ENCODE measurements at regions not wholly inside any gene's neighbourhood (a gene's known extent, or its start where the extent isn't known, plus 50 kb on each side); places are given as distances from the start of the nearest gene placed in this dataset.

DNA sequence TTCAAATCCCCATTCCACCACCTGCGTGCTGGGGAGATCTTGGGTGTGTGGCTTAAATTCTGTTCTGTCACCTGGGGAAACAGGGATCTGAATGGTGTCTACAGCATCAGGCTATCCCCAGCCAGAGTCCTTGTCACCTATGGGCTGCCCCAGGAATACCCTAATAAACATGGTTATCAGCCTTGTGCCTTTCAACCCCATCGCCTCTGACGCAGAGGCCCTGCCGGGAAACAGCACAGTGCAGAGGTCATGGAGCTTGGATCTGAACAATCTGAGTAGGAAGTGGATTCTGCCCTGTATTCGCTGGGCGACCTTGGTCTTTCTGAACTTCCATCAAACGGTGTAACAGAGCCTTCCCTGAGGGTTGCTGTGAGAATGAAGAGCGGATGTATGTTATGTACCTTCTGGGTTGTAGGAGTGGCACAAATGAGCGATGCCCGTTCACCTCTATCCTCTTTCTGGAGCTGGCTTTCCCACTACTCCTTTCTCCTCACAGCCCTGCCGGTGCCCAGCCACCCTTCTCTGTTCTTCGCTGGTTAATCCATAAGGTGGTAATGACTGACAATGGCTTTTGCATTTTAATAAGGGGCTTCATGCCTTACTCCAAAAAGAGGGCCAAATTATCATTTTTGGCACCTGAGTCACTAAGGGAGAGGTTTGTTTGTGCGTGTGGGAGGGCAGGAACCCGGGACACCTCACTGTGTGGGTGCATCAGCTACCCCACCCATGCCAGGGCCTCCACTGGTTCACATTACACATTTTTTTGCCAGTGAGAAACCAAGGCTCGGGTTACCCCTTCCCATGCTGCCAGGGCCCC lies 256.5 kb downstream of the MYCN start:
- Histone ChIP-seq H3K36me3 (no peaks in the 10 kb centered on the region), H3K4me3 (no peak overlapping the region), H3K27ac (no peak overlapping the region), H3K4me1 (peaks cover under 1% of the 10 kb centered on the region), H3K27me3 (no peaks in the 10 kb centered on the region), H3K9me3 (no peaks in the 10 kb centered on the region)
- TF ChIP-seq, protein P1, sequence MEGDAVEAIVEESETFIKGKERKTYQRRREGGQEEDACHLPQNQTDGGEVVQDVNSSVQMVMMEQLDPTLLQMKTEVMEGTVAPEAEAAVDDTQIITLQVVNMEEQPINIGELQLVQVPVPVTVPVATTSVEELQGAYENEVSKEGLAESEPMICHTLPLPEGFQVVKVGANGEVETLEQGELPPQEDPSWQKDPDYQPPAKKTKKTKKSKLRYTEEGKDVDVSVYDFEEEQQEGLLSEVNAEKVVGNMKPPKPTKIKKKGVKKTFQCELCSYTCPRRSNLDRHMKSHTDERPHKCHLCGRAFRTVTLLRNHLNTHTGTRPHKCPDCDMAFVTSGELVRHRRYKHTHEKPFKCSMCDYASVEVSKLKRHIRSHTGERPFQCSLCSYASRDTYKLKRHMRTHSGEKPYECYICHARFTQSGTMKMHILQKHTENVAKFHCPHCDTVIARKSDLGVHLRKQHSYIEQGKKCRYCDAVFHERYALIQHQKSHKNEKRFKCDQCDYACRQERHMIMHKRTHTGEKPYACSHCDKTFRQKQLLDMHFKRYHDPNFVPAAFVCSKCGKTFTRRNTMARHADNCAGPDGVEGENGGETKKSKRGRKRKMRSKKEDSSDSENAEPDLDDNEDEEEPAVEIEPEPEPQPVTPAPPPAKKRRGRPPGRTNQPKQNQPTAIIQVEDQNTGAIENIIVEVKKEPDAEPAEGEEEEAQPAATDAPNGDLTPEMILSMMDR (IDR thresholded peaks at IDR 0.05): no peak
- TF ChIP-seq POLR2A (IDR thresholded peaks at IDR 0.05): no peak
- TF ChIP-seq POLR2AphosphoS5 (IDR thresholded peaks at IDR 0.05): no peak
- TF ChIP-seq EP300 (IDR thresholded peaks at IDR 0.05): no peak
- no peak for DNase-seq (ENCODE audit: low spot score in 2 of 2)
- WGBS: 84% methylated on average over 13 of the region's 15 CpGs

DNA sequence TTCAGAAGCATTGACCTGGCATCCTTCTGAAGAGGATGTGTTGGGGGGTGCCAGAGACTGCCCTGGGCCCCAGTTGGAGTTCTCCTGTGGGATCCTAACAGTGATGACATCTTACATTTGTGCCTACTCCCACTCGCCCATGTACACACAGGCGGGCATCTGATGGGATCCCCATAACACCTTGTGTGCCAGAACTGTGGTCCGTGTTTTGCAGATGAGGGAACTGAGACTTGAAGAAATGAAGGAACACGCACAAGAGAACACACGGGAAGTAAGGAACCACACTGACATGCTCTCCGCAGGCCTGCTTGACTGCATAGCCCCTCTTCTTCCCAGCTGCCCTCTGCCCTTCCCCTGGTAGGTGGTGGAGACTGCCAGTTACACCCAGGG lies 255.3 kb downstream of the MYCN start:
- 73% methylated on average over 6 of the region's 6 CpGs for WGBS
- TF ChIP-seq POLR2A (IDR thresholded peaks at IDR 0.05) (no peak), POLR2AphosphoS5 (IDR thresholded peaks at IDR 0.05) (no peak), EP300 (IDR thresholded peaks at IDR 0.05) (no peak)
- TF ChIP-seq, protein P1 (IDR thresholded peaks at IDR 0.05): no peak

DNA sequence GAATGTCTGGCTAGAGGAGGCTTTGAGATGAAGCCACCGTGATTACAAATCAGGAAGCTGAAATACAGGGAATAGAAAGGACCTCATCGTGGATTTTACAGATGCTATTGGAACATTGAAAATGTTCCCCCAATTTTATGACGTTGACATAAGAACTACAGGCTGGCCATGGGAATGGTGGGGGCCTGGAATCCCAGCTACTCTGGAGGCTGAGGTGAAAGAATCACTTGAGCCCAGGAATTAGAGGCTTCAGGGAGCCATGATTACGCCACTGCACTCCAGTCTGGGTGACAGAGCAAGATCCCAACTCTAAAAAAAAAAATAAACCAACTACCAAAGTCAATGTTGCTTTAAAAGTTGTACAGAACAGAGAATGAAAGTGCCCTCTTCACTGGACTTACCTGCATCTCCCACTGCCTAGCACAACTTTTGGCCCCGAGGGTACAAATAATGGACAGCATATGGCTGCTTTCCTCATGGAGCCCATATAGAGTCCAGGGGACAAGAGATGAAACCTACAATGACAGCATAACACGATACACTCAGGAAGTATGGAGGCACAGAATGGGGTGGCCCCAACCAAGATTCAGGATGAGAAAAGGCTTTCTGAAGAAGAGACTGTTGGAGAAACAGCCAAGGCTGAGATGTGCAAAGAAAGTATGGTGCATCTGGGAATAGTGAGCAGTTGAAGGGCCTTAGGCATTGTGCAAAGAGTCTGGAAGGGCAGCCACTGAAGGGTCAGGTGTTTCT lies 254.8 kb downstream of the MYCN start:
- no peaks in the 10 kb centered on the region for H3K36me3 ChIP-seq
- no peak overlapping the region for H3K27ac ChIP-seq
- TF ChIP-seq, protein P1 (IDR thresholded peaks at IDR 0.05): no peak
- TF ChIP-seq EP300 (IDR thresholded peaks at IDR 0.05): no peak
- TF ChIP-seq POLR2AphosphoS5 (IDR thresholded peaks at IDR 0.05): no peak
- TF ChIP-seq POLR2A (IDR thresholded peaks at IDR 0.05): no peak
- H3K9me3 ChIP-seq: no peaks in the 10 kb centered on the region
- no peaks in the 10 kb centered on the region for H3K27me3 ChIP-seq
- DNase-seq (ENCODE audit: low spot score in 2 of 2): no peak
- H3K4me3 ChIP-seq: no peak overlapping the region
- 92% methylated on average over 6 of the region's 6 CpGs for WGBS
- H3K4me1 ChIP-seq: no peaks in the 10 kb centered on the region

More for the DNA sequence above, 255.3 kb downstream of the MYCN start:
- H3K36me3 ChIP-seq: no peaks in the 10 kb centered on the region
- H3K27me3 ChIP-seq: no peaks in the 10 kb centered on the region
- no peak overlapping the region for H3K27ac ChIP-seq
- DNase-seq (ENCODE audit: low spot score in 2 of 2): no peak
- H3K4me3 ChIP-seq: no peak overlapping the region
- no peaks in the 10 kb centered on the region for H3K4me1 ChIP-seq
- no peaks in the 10 kb centered on the region for H3K9me3 ChIP-seq

DNA sequence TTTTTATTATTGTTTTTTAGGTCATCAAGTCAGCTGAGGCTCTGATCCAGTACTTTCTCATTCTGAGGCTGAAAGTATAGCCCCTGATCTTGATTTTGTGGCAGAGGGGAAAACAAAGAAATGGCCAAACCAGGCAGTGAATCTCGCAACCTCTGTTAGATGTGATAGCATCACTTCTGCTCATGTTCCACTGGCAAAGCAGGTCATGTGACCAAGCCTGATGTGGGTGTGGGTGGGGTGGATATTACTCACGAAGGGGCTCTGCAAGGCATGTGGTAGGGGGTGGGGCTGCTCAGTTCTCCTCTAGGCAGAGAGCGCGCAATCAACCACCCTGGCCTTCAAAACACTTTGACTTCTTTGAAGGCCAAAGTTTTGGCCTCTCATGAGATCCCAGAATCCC lies 254.2 kb downstream of the MYCN start:
- no peak for TF ChIP-seq EP300 (IDR thresholded peaks at IDR 0.05)
- TF ChIP-seq POLR2A (IDR thresholded peaks at IDR 0.05): no peak
- TF ChIP-seq POLR2AphosphoS5 (IDR thresholded peaks at IDR 0.05): no peak
- TF ChIP-seq, protein P1 (IDR thresholded peaks at IDR 0.05): no peak
- Histone ChIP-seq H3K36me3 (no peaks in the 10 kb centered on the region), H3K4me3 (no peak overlapping the region), H3K9me3 (no peaks in the 10 kb centered on the region), H3K4me1 (no peaks in the 10 kb centered on the region), H3K27ac (no peak overlapping the region), H3K27me3 (no peaks in the 10 kb centered on the region)
- 81% methylated on average over 4 of the region's 4 CpGs for WGBS
- DNase-seq (ENCODE audit: low spot score in 2 of 2): no peak

DNA sequence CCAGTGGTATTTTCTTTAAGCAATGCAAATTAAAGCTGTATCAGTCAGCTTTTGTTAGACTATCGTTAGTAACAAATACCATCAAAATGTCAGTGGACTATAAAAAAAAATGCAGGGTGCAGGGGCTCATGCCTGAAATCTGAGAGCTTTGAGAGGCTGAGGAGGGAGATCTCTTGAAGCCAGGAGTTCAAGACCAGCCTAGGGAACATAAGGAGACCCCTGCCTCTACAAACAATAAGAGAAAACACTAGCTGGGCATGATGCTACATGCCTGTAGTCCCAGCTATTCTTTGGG lies 253.7 kb downstream of the MYCN start:
- TF ChIP-seq POLR2AphosphoS5 (IDR thresholded peaks at IDR 0.05): no peak
- TF ChIP-seq, protein P1 (IDR thresholded peaks at IDR 0.05): no peak
- TF ChIP-seq POLR2A (IDR thresholded peaks at IDR 0.05): no peak
- TF ChIP-seq EP300 (IDR thresholded peaks at IDR 0.05): no peak
- Histone ChIP-seq H3K4me3 (no peak overlapping the region), H3K27me3 (no peaks in the 10 kb centered on the region), H3K4me1 (no peaks in the 10 kb centered on the region), H3K9me3 (no peaks in the 10 kb centered on the region), H3K36me3 (no peaks in the 10 kb centered on the region), H3K27ac (no peak overlapping the region)
- 100% methylated on average over 1 of the region's 1 CpG for WGBS
- DNase-seq (ENCODE audit: low spot score in 2 of 2): no peak
